Mesothelial cell of epicardium (in vitro differentiated cells): ENCODE measurements at regions not wholly inside any gene's neighbourhood (a gene's known extent, or its start where the extent isn't known, plus 50 kb on each side); places are given as distances from the start of the nearest gene placed in this dataset.

ENCODE experiments used
- DNase-seq, 2 experiments: peaks; one replicate each; pipeline ENCODE4 v3.0.0; 2021; ENCODE audit warnings: low spot score in 2 of 2; ENCODE audit not compliant: unreplicated experiment in 2 of 2
- H3K27ac Mint-ChIP-seq: 2 replicates; pipeline ENCODE4 v1.8.0; 2021; ENCODE audit warnings: mixed read lengths
- H3K27me3 Mint-ChIP-seq: 2 replicates; pipeline ENCODE4 v1.8.0; 2021; ENCODE audit warnings: low read depth, mixed read lengths
- H3K36me3 Mint-ChIP-seq: 2 replicates; pipeline ENCODE4 v1.8.0; 2021; ENCODE audit warnings: mixed read lengths
- H3K4me1 Mint-ChIP-seq: 2 replicates; pipeline ENCODE4 v1.8.0; 2021; ENCODE audit warnings: mixed read lengths
- H3K4me3 Mint-ChIP-seq: 2 replicates; pipeline ENCODE4 v1.8.0; 2021; ENCODE audit warnings: mild to moderate bottlenecking, moderate library complexity, mixed read lengths
- H3K9me3 Mint-ChIP-seq: 2 replicates; pipeline ENCODE4 v1.8.0; 2021; ENCODE audit warnings: mixed read lengths
- TF ChIP-seq, protein P1 (sequence below): fragments of 200-600 bp; sonication (generic); IDR thresholded peaks from one replicate; pipeline ENCODE4 v1.5.0; 2021; ENCODE audit warnings: antibody characterized with exemption; ENCODE audit not compliant: unreplicated experiment

DNA sequence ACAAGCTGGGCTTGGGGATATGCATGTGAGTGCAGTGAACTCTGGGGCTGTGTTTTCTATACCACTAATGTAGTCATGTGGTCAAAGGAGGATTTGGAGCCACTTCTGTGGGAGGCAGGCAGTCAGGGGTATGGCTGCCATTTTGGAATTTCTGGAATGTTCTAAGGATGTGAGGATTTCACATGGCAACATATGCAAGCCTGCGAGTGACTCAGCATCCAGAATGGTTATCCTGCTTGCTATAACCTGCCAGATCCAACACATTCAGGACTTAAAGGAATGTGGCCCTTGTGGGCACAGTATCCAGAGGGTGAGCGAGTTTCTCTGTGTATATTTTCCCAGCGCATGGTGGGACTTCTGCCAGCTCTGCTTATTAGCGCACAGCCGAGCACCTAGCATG is 249.2 kb upstream of the PWP1 start:
- TF ChIP-seq, protein P1, sequence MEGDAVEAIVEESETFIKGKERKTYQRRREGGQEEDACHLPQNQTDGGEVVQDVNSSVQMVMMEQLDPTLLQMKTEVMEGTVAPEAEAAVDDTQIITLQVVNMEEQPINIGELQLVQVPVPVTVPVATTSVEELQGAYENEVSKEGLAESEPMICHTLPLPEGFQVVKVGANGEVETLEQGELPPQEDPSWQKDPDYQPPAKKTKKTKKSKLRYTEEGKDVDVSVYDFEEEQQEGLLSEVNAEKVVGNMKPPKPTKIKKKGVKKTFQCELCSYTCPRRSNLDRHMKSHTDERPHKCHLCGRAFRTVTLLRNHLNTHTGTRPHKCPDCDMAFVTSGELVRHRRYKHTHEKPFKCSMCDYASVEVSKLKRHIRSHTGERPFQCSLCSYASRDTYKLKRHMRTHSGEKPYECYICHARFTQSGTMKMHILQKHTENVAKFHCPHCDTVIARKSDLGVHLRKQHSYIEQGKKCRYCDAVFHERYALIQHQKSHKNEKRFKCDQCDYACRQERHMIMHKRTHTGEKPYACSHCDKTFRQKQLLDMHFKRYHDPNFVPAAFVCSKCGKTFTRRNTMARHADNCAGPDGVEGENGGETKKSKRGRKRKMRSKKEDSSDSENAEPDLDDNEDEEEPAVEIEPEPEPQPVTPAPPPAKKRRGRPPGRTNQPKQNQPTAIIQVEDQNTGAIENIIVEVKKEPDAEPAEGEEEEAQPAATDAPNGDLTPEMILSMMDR = no peak
- Mint-ChIP-seq H3K36me3 (no peaks in the 10 kb centered on the region), H3K9me3 (no peaks in the 10 kb centered on the region), H3K4me3 (no peak overlapping the region), H3K4me1 (peaks cover 8% of the 10 kb centered on the region), H3K27ac (peak overlapping the region; percentile 13), H3K27me3 (no peaks in the 10 kb centered on the region)
- DNase-seq = no peak

DNA sequence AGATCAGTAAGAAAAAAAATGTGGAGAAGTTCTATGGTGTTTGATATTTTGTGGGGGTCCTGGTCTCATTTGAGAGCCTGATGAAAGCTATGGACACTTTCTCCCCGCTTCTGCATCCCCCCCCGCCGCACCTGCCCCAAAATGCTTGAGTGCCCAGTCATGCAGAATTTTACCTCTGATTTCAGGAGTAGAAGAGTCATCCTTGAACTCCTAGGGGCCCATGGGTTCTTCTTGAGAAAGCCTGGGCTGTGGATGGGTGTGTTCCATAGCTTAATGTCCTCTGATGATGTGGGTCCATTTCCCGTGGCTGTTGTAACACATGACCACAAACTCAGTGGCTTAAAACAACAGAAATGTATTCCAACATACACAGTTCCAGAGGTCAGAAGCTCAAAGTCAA is 248.8 kb upstream of the PWP1 start:
- no peak overlapping the region for H3K27ac Mint-ChIP-seq
- no peak for DNase-seq
- H3K9me3 Mint-ChIP-seq = no peaks in the 10 kb centered on the region
- no peaks in the 10 kb centered on the region for H3K36me3 Mint-ChIP-seq
- H3K27me3 Mint-ChIP-seq = no peaks in the 10 kb centered on the region
- H3K4me3 Mint-ChIP-seq = no peak overlapping the region
- peaks cover 10% of the 10 kb centered on the region for H3K4me1 Mint-ChIP-seq
- TF ChIP-seq, protein P1 = no peak

DNA sequence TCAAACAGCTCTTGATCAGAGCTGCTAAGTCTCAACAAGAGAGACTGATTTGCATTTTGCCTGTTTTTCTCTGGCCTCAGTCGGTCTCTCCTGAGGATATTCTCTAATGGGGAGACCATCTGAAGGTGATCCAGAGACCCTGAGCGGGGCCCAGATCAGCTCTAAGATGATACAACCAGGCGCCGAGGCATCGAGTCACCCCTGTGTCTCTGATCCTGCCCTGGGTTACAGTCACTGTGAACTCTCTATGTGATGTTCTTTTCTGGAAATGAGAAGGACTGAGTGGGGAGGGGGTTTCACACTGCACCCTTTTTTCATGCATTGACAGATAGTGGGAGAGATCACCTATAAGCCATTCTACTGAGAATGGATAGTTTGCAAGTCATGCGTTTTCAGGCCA is 247.6 kb upstream of the PWP1 start:
- TF ChIP-seq, protein P1 = no peak
- H3K27ac Mint-ChIP-seq = no peak overlapping the region
- no peak overlapping the region for H3K4me3 Mint-ChIP-seq
- peaks cover 14% of the 10 kb centered on the region for H3K4me1 Mint-ChIP-seq
- H3K9me3 Mint-ChIP-seq = no peaks in the 10 kb centered on the region
- H3K36me3 Mint-ChIP-seq = no peaks in the 10 kb centered on the region
- DNase-seq = no peak
- no peaks in the 10 kb centered on the region for H3K27me3 Mint-ChIP-seq

- Mint-ChIP-seq H3K4me3 (no peak overlapping the region), H3K36me3 (no peaks in the 10 kb centered on the region), H3K9me3 (peaks cover 4% of the 10 kb centered on the region), H3K27me3 (no peaks in the 10 kb centered on the region), H3K27ac (no peak overlapping the region), H3K4me1 (peaks cover 14% of the 10 kb centered on the region)
- TF ChIP-seq, protein P1 = no peak
- DNase-seq = no peak
Measured at GRCh38 chr12:107439026-107439738, 246.4 kb upstream of the PWP1 start.

DNA sequence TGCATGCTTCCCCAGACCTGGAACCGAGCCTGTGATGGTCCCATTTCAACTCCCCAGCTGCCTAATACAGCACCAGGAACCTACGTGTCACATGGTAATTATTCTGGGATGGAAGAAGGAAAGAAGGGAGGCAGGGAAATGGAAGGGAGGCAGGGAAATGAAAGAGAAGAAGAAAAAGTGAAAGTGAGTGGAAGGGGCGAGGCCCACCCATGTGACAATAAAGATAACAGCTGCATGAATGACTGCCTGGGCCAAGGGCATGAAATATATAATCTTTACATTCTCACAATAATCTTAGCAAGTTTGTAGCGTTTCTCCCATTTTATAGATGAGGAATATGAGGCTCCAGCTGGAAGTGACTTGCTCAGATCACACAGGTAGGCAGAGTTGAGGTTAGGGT is 245.0 kb upstream of the PWP1 start:
- H3K36me3 Mint-ChIP-seq = no peaks in the 10 kb centered on the region
- H3K4me3 Mint-ChIP-seq = no peak overlapping the region
- no peak overlapping the region for H3K27ac Mint-ChIP-seq
- peaks cover 4% of the 10 kb centered on the region for H3K9me3 Mint-ChIP-seq
- TF ChIP-seq, protein P1 = no peak
- DNase-seq = no peak
- H3K4me1 Mint-ChIP-seq = peaks cover 9% of the 10 kb centered on the region
- H3K27me3 Mint-ChIP-seq = no peaks in the 10 kb centered on the region
